GM21576 (cell line): ENCODE measurements at regions not wholly inside any gene's neighbourhood (a gene's known extent, or its start where the extent isn't known, plus 50 kb on each side); places are given as distances from the start of the nearest gene placed in this dataset.
"Not testable (repeated sequence)": the region's sequence is repeated elsewhere in the genome, so short reads cannot be mapped to it uniquely, and the experiment has no call there.

Source experiments
- ATAC-seq: cut with Tn5 transposase; IDR thresholded peaks from one replicate; pipeline ENCODE4 v1.9.1; 2021; ENCODE audit warnings: mild to moderate bottlenecking, moderate library complexity; ENCODE audit not compliant: unreplicated experiment

DNA sequence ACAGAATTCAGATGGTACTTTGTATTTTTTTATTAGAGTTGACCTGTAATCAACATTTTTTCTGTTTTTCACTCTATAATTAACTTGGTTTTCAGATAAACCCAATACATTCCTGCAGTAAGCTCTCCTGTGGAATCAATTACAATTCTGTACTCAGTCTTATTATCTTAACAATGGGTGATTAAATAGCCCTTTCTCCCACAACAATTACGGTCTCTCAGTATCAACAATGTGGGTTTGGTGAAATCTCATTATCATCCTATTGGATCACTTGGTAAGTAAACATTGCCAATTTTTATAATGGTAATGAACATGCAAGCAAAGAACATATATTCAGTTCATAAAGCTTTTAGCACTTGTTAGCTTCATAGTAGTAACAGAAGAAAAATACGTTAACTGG, 438.9 kb upstream of the EPHA7 start:
- ATAC-seq: no peak

DNA sequence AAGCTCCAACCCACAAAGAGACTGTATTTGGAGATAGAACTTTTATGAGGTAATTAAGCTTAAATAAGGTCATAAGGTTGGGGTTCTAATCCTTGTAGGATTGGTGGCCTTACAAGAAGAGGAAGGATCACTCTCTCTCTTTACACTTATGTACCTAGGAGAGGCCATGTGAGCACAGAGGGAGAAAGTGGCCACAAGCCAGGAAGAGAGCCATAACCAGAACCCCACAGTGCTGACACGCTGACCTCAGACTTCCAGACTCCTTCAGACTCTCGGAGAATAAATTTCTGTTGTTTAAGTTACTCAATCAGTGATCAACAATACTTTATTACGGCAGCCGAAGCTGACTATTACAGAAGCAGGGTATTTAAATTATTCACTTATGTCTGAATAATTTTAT, 430.5 kb upstream of the EPHA7 start:
- ATAC-seq: no peak

DNA sequence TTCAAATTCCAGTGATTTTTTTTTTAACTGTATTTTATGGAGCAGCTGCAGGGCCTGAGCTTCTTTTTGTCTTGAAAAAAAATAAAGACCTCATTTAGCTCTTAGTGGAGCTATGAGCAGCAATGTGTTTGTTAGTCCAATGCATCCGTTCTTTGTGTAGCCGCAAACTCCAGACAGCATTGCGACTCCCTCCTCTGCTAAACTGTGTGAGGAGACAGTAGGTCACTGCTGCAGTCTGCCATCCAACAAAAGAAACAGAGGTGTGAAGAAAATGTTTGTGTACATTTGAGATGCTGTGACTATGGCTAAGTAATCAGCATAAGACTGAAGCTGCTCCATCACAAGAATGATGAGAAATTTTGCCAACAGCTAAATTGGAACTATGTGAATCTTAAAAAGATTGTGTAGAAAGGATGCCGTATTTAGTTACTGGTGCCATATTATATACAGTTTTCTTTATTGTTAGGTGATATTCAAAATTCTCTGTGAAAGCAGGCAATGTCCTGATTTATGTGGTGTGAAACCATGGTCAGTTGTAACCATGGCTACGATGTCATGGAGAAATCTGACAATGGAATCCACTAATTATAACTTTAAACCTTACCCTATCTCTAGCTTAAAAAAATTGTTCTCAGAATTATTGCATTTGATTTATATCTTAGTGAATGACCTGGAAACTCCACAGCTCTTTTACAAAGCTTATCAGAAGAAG, 428.8 kb upstream of the EPHA7 start:
- no peak for ATAC-seq

DNA sequence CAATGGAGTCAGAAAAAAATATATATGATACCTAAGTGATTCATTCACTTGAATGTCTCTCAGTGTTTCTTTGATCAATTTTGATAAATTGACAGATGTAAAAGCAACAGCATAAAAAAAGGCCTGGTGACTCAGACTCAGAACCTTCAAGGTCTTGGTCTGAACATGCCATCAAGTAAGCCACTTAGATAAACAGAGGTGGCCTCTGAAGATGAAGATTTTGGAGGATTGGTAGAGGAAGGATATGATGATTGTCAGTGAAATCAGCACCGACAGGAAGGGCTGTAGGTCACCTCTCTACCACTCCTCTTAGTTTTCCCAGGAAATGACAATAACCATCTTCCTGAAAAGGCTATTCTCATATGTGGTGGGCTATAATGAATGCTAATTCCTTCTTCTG, 422.8 kb upstream of the EPHA7 start:
- no peak for ATAC-seq

DNA sequence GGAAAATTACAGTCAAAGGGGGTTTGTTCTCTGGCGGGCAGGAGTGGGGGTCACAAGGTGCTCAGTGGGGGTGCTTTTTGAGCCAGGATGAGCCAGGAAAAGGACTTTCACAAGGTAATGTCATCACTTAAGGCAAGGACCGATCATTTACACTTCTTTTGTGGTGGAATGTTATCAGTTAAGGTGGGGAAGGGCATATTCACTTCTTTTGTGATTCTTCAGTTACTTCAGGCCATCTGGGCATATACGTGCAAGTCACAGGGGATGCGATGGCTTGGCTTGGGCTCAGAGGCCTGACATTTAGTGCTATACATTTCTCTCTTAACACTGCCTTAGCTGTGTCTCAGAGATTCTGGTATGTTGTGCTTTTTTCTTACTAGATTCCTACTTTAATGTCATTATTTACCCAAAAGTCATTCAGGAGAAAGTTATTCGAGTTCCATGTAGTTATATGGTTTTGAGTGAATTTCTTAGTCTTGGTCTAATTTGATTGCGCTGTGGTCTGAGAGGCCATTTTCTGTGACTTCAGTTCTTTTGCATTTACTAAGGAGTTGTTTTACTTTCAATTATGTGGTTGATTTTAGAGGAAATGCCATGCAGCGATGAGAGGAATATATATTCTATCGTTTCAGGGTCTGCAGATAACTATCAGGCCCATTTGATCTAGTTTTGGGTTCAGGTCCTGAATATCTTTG, 416.2 kb upstream of the EPHA7 start:
- not testable (repeated sequence) for ATAC-seq

DNA sequence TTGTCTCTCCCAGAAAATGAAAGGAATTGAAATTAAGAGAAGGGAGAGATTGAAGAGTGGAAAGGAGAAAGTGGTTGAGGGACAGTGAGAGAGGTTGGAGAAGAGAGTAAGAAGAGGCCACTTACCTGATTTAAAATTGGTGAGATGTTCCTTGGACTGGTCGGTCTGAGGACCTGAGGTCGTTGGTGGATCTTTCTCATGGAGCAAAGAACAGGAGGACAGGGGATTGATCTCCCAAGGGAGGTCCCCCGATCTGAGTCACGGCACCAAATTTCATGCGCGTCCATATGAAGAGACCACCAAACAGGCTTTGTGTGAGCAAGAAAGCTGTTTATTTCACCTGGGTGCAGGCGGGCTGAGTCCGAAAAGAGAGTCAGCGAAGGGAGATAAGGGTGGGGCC, 415.7 kb upstream of the EPHA7 start:
- not testable (repeated sequence) for ATAC-seq

DNA sequence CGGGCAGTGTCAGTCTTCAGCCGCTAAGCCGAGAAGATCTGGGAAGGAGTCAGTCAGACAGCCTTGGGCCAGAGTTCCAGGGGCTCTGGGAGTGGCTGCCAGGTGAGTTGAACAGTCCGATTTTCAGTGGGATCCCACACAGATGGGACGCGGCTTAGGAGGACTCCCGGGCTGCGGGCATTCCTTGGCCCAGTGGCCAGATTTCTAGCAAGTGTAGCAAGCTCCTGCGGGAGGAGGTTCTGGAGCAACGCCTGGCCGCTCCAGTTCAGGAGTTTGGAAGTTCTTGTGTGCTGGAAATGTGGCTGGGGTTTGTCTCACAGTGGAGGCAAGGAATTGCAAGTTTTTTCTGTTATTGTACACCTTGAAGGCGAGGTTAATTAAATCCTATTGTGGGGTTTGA, 414.0 kb upstream of the EPHA7 start:
- ATAC-seq: not testable (repeated sequence)

DNA sequence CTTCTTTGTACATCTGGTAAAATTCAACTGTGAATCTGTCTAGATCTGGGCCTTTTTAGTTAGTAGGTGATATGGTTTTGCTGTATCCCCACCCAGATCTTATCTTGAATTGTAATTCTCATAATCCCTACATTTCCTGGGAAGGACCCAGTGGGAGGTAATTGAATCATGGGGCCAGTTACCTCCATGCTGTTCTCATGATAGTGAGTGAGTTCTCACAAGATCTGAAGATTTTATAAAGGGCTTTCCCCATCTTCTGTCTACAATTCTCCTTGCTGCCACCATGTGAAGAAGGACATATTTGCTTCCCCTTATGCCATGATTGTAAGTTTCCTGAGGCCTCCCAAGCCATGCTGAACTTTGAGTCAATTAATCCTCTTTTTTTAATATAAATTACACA, 410.4 kb upstream of the EPHA7 start:
- not testable (repeated sequence) for ATAC-seq

DNA sequence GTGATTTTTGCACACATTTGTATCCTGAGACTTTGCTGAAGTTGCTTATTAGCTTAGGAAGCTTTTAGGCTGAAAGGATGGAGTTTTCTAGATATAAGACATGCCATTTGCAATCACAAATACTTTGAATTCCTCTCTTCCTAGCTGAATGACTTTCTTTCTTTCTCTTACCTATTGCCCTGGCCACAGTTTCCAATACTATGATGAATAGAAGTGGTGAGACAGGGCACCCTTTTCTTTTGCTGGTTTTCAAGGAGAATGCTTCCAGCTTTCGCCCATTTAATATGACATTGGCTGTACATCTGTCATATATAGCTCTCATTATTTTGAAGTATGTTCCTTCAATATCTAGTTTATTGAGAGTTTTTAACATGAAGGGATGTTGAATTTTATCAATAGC, 409.6 kb upstream of the EPHA7 start:
- ATAC-seq: no peak

DNA sequence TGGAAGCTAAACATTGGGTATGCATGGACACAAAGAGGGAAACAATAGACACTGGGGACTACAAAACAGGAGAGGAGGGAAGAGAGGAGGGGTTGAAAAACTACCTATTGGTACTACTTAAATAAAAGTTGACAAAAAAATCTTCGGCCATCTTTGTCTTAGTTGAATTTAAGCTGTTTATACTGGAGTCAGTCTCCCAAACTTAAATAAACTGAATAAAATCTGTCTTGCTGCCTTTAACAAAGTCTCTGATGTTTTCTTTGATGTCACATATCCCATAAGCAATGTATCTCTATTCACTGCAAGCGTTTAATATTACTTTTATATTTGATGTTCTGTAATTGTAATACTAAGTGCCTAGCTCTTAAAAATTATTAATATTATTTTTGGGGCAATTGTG, 409.2 kb upstream of the EPHA7 start:
- ATAC-seq: no peak

DNA sequence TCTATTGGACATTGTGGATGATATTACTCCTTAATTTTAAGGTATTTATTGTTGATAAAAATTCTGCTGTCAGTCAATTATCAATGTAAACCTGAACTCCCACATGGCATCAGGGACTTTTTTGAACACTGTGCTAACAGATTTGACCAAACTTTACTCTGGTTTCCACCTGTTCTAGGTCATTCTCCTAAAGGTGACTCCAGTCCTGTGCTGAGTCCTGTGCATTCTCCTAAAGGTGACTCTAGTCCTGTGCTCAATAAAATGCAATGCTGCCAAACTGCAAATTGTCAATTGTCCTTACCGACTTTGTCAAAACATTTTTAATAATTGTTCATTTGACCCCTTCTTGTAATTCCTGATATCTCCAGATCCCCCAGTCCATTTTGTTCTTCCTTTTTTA, 408.4 kb upstream of the EPHA7 start:
- no peak for ATAC-seq

DNA sequence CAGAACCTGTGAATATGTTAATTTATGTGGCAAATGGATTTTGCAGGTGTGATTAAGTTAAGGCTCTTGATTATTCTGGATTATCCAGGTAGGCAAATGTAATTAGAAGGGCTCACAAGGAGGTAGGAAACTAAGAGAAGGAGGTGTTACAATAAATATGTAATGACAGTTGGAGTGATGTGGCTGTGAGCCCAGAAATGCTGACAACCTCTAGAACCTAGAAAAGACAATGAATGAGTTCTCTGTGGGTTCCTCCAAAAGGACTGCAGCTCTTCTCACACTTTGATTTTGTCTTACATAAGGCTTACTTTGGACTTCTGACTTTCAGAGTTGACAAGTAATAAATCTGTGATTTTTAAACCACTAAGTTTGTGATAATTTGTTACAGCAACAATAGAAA, 406.6 kb upstream of the EPHA7 start:
- ATAC-seq: no peak

DNA sequence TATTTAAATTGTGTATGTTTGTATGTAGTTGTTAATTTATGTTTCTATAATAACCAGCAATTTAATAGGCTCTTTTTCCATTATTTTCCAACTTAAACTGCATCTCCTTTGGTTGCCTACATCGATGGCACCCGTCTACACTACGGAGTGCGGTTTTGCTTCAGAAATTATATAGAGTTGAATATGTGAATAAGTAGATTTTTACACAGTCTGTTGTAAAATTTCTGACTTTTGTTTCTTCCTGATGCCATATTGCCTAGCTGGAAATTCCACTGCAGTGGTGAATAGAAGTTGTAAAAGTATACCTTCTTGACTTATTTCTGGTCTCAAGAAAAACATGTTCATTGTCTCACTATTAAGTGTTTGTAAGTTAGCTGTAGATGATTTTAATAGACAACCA, 404.1 kb upstream of the EPHA7 start:
- no peak for ATAC-seq

DNA sequence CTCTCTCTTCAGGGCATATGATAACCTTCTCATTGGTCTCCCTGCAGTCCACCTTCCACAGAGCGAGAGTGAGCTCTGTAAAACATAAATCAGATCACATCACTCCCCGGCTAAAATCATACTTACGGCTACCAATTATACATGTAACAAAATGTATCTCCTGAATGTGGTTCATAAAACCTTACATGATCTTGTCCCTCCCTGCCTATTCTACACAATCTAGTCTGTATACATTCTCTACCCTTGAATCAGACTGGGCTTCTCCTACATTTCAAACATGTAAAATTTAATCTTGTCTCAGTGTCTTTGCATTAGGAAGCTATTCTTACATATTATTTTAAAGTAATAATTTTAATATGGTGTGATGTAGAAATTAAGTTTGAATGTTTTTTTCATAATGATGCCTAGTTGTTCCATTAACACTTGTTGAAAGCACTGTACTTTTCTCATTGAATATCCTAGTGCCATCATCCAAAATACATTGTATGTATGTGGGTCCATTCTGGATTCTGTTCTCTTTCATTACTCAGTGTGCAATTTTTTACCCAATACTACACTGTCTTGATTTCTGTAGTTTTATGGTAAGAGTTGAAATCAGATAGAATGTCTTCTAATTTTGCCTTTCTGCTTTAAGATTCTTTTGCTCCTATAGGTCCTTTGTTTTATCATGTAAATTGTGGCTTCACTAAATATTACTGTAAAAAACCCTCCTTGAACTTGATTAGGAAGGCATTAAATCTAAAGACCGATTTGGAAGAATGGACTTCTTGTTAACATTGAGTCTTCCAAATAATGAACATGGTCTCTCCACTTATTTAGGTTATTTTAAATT, 403.3 kb upstream of the EPHA7 start:
- ATAC-seq: no peak

DNA sequence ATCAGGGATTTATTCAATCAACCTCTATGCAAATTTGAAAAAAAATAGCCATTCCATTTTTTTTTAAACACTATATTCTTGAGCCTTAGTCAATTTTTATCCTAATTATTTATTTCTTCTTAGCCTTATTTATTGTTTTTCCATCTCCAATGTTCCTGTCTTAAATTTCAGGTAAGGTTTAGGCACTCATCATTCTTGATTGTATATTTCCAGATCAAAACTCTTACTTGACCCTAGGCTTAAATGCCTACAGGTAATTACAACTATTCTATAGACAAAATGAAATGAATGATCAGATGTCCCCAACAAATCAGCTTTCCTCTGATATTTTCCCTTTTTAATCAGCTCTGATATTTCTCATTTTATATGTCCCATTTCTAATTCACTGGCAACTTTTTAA, 402.6 kb upstream of the EPHA7 start:
- ATAC-seq: no peak

DNA sequence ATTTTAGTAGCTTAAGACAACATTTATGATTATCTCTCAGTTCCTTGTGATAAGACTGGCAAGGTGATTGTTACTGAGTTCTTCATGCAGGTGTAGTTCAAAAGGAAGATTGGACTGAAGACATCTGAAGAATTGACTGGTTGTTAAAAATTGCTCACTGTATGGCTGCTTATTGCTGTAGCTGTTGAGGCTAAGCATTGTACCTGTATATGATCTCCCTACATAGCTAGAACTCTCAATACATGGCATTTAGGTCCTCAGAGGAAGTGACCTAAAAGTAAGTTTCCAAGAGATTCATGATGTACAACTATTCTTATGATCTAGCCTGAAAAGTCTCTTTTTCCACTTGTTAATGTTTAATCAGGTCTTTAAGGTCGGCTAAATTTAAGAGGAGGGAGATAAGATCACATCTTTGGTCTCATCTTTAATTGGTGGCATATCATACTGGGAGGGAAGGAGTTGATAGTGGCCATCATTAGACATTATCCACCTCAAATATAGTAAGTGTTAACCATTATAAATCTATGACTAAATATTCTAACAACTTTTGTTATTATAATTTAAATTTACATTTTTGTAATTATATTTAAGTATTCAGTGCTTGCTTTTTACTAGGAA, 401.2 kb upstream of the EPHA7 start:
- ATAC-seq: no peak

DNA sequence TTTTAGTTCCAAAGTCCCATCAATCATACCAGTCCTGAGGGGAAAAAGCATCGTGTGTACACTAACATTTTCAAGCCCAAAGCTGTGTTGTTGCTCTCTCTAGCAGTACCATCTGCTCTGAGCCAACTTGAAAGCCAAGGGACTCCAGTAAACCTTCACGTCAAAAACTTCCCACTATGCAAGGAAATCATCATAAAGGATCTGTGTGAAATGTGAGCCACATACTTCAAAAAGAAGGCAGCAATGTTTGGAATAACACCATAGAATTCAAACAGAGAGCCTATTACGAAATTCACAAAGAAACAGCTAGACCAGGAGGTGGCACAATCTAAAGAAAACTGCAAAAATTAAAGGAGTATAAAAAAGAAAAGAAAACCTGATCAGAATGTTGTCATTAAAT, 399.8 kb upstream of the EPHA7 start:
- ATAC-seq: no peak

DNA sequence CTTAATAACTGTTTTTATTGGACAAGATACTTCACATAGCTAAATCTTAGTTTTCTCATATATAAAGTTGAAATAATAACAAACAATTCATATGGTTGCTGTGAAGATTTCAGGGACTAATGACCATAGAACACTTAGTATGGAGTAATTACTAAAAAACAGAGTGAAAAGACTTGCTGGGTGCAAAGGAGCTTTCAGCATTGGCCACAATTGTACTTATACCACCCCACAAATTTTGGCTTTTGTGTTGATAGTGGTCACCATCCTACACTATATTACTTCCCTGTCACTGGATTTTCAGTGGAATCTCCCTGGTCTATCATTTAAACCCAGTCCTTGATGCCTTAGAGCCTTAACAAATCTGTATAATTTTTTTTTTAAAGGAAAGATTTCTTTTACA, 398.6 kb upstream of the EPHA7 start:
- no peak for ATAC-seq

DNA sequence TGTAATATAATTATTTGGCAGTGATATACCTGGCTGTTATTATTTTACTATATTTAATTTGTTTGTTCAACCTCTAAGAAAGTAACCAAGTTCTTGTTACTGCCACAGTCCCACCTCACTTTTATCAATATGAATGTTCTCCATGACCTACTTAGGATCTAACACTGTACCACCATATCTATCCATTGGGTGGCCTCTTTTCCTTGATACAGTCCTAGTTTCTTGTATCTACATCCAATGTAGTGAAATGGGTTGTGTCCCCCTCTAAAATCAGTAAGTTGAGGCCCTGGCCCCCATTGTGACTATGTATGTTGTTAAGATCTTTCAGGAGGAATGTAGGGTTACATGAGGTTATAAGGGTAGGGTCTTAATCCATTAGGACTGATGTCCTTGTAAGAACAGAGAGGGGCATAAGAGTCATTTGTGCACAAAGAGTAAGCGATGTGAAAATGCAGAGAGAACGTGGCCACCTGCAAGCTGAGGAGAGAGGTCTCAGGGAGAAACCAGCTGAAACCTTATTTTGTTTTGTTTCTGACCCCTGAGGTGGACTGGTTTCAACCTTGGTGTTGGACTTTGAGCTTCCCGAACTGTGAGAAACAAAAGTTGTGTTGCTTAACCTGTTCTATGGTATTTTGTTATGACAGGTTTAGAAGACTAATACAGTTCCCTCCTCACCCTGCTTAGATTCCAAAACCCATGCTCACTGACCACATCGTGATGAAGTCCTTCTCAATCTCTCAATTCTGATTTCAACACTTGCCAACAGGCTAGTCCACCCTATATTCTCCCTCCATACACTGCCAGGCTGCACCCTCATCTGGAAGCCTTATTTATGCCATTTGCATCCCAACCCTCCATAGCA, 387.3 kb upstream of the EPHA7 start:
- ATAC-seq: no peak

DNA sequence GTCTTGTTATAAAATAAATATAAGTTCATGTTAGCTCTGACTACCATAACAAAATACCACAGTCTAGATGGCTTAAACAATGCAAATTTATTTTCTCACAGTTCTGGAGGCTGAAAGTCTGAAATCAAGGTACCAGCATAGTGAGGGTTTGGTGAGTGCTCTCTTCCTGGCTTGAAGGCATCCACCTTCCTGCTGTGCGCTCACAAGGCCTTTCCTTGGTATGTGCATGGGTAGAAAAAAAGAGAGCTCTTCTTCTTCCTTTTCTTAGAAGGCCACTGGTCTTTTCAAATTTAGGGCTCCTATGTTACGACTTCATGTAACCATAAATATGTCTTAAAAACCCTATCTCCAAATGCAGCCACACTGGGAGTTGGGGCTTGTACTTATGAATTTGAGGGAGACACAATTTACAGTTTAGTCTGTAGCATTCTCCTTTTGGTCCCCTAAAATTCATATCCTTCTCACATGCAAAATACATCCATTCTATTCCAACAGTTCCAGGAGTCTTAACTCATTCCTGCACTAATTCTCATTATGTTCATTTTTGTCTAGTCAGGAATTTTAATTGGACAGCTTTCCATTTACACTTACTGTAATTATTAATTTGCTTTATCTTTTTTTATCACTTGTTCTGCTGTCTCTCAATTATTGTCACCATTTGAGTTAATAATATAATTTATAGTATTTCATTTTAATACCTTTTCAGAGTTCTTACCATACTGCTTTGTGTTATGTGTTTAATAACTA, 381.9 kb upstream of the EPHA7 start:
- no peak for ATAC-seq
